ENCODE measurements at regions not wholly inside any gene's neighbourhood (a gene's known extent, or its start where the extent isn't known, plus 50 kb on each side); places are given as distances from the start of the nearest gene placed in this dataset.
"Not testable (repeated sequence)": the region's sequence is repeated elsewhere in the genome, so short reads cannot be mapped to it uniquely, and the experiment has no call there.

- DNase-seq (ENCODE audit: low read depth) = no peak
These were observed 84.7 kb upstream of the HMGA2 start for GRCh38 chr12:65739606-65740005.

GRCh38 chr12:65740506-65740872, 83.8 kb upstream of the HMGA2 start:
- peak; percentile 22 for DNase-seq (ENCODE audit: low read depth)

GRCh38 chr12:65740873-65741600, 83.2 kb upstream of the HMGA2 start:
- DNase-seq (ENCODE audit: low read depth) = peak; percentile 85

- peak; percentile 71 for DNase-seq (ENCODE audit: low read depth)
These were observed 82.6 kb upstream of the HMGA2 start for GRCh38 chr12:65741656-65742017.

GRCh38 chr12:65742018-65743010, 82.0 kb upstream of the HMGA2 start:
- DNase-seq (ENCODE audit: low read depth) = peak; percentile 69

GRCh38 chr12:65744236-65744840, 79.9 kb upstream of the HMGA2 start:
- not testable (repeated sequence) for DNase-seq (ENCODE audit: low read depth)

GRCh38 chr12:65747338-65747737, 76.9 kb upstream of the HMGA2 start:
- no peak for DNase-seq (ENCODE audit: low read depth)

GRCh38 chr12:65748332-65748731, 76.0 kb upstream of the HMGA2 start:
- DNase-seq (ENCODE audit: low read depth) = no peak

- no peak for DNase-seq (ENCODE audit: low read depth)
These were observed 70.0 kb upstream of the HMGA2 start for GRCh38 chr12:65754290-65754689.

- no peak for DNase-seq (ENCODE audit: low read depth)
These were observed 69.3 kb upstream of the HMGA2 start for GRCh38 chr12:65754744-65755595.

GRCh38 chr12:65755596-65755978, 68.7 kb upstream of the HMGA2 start:
- peak; percentile 22 for DNase-seq (ENCODE audit: low read depth)

- no peak for DNase-seq (ENCODE audit: low read depth)
These were observed 68.0 kb upstream of the HMGA2 start for GRCh38 chr12:65756267-65756666.

- DNase-seq (ENCODE audit: low read depth) = peak; percentile 37
These were observed 67.2 kb upstream of the HMGA2 start for GRCh38 chr12:65756956-65757511.

- no peak for DNase-seq (ENCODE audit: low read depth)
These were observed 65.9 kb upstream of the HMGA2 start for GRCh38 chr12:65758401-65758800.

- no peak for DNase-seq (ENCODE audit: low read depth)
These were observed 64.5 kb upstream of the HMGA2 start for GRCh38 chr12:65759735-65760134.

GRCh38 chr12:65761301-65761700, 63.0 kb upstream of the HMGA2 start:
- no peak for DNase-seq (ENCODE audit: low read depth)

- DNase-seq (ENCODE audit: low read depth) = no peak
These were observed 60.0 kb upstream of the HMGA2 start for GRCh38 chr12:65764325-65764724.

GRCh38 chr12:65765436-65765813, 58.9 kb upstream of the HMGA2 start:
- peak; percentile 65 for DNase-seq (ENCODE audit: low read depth)

GRCh38 chr12:65769880-65770279, 54.4 kb upstream of the HMGA2 start:
- no peak for DNase-seq (ENCODE audit: low read depth)

Measured in ELR (cell line).